ENCODE measurements at regions not wholly inside any gene's neighbourhood (a gene's known extent, or its start where the extent isn't known, plus 50 kb on each side); places are given as distances from the start of the nearest gene placed in this dataset.
"Not testable (repeated sequence)": the region's sequence is repeated elsewhere in the genome, so short reads cannot be mapped to it uniquely, and the experiment has no call there.

DNA sequence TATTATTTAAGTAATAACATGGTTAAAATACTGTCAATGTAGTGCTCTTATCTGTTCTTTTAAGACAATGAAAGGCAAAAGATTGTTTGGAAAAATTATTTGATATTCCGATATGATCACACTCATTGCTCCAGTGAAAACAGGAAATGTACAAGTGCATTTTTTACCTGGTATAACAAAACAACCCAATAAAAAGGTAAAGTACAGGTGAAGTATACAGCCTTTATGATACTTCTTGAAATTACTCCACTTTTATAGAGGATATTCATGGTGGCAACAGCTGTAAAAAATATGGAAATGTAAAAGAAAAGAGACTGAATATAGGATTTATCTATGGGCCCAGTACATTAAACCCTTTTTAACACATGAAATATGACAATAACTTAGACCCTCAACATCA lies 298.6 kb upstream of the HNRNPA3 start:
- Mint-ChIP-seq H3K27ac (no peak overlapping the region), H3K4me3 (no peak overlapping the region), H3K9me3 (no peaks in the 10 kb centered on the region), H3K36me3 (no peaks in the 10 kb centered on the region), H3K27me3 (peaks cover 0 to 24% (median 0%) of the 10 kb centered on the region in 3 donors), H3K4me1 (no peaks in the 10 kb centered on the region)
- DNase-seq (no peak), ATAC-seq (ENCODE audit: low read depth in 2 of 2) (no peak)

- Mint-ChIP-seq H3K27me3 (peaks cover 0 to 22% (median 0%) of the 10 kb centered on the region in 3 donors), H3K36me3 (no peaks in the 10 kb centered on the region), H3K27ac (no peak overlapping the region), H3K9me3 (no peaks in the 10 kb centered on the region), H3K4me3 (no peak overlapping the region), H3K4me1 (no peaks in the 10 kb centered on the region)
- DNase-seq: no peak
- no peak for ATAC-seq (ENCODE audit: low read depth in 2 of 2)
These were observed 298.2 kb upstream of the HNRNPA3 start for GRCh38 chr2:176914371-176914770.

- H3K27me3 Mint-ChIP-seq; H3K36me3 Mint-ChIP-seq; H3K4me3 Mint-ChIP-seq; H3K4me1 Mint-ChIP-seq; H3K9me3 Mint-ChIP-seq; ATAC-seq (ENCODE audit: low read depth in 2 of 2); DNase-seq; H3K27ac Mint-ChIP-seq: not testable (repeated sequence)
These were observed 290.0 kb upstream of the HNRNPA3 start for GRCh38 chr2:176922545-176922944.

- H3K9me3 Mint-ChIP-seq: peaks cover 0 to 6% (median 0%) of the 10 kb centered on the region in 7 donors
- H3K4me3 Mint-ChIP-seq: no peak overlapping the region
- H3K27me3 Mint-ChIP-seq: no peaks in the 10 kb centered on the region
- no peak for DNase-seq
- no peak overlapping the region for H3K27ac Mint-ChIP-seq
- no peaks in the 10 kb centered on the region for H3K4me1 Mint-ChIP-seq
- H3K36me3 Mint-ChIP-seq: no peaks in the 10 kb centered on the region
- ATAC-seq (ENCODE audit: low read depth in 2 of 2): no peak
These were observed 289.4 kb upstream of the HNRNPA3 start for GRCh38 chr2:176923205-176923604.

DNA sequence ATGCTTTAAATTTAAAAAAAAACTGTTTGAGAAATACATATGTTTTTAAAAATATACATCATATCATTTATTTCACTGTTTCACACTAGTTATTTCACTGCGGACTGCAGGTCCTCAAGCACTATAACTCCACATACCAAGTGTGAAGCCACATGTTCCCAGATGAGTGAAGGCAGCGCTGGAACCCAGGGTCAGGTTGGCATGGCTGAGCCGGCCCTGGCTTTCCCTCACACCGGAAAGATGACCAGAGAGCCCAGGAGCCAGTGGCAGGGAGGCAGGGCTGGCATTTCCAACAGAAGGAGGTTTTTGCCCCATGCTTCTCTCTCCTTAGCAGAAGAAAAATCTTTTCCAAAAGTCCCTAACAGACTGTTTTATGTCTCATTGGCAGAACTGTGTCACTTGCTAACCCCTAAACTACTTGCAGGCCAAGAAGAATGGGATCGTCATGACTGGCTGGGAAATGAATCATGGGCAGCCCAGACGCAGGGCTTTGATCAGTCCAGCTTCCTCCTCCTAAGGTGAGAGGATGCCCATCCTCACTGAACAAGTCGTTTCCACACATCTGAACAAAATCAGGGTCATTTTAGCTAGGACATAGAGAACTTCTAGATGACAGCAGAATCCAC lies 287.6 kb upstream of the HNRNPA3 start:
- Mint-ChIP-seq H3K9me3 (peaks cover 0 to 6% (median 2%) of the 10 kb centered on the region in 7 donors), H3K27ac (no peak overlapping the region), H3K4me1 (no peaks in the 10 kb centered on the region), H3K4me3 (no peak overlapping the region), H3K27me3 (no peaks in the 10 kb centered on the region), H3K36me3 (peaks cover 0 to 4% of the 10 kb centered on the region in 2 donors)
- ATAC-seq (ENCODE audit: low read depth in 2 of 2) (no peak), DNase-seq (no peak)

DNA sequence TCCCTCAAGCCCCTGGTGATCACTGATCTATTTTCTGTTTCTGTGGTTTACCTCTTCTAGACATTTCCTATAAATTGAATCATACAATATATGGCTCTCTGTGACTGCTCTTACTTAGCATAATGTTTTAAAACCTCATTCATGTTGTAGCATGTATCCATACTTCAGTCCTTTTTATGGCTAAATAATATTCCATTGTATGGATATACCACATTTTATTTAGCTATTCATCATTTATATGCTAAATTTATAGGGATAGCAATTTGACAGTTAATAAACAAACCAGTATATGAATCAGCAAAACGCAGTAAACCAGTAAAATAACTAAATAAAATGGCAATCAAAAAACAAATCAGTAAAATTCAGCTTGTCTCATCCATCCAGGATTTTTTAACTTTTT lies 286.1 kb upstream of the HNRNPA3 start:
- peaks cover 0 to 6% (median 2%) of the 10 kb centered on the region in 7 donors for H3K9me3 Mint-ChIP-seq
- H3K27ac Mint-ChIP-seq: no peak overlapping the region
- peaks cover 0 to 3% (median 0%) of the 10 kb centered on the region in 3 donors for H3K4me1 Mint-ChIP-seq
- H3K27me3 Mint-ChIP-seq: no peaks in the 10 kb centered on the region
- H3K36me3 Mint-ChIP-seq: peaks cover 0 to 4% of the 10 kb centered on the region in 2 donors
- no peak for DNase-seq
- no peak overlapping the region for H3K4me3 Mint-ChIP-seq
- no peak for ATAC-seq (ENCODE audit: low read depth in 2 of 2)

GRCh38 chr2:176929387-176929786 lies 283.2 kb upstream of the HNRNPA3 start:
- peaks cover 0 to 13% (median 0%) of the 10 kb centered on the region in 3 donors for H3K4me1 Mint-ChIP-seq
- not testable (repeated sequence) for H3K27me3 Mint-ChIP-seq; H3K4me3 Mint-ChIP-seq; DNase-seq; H3K36me3 Mint-ChIP-seq; ATAC-seq (ENCODE audit: low read depth in 2 of 2); H3K9me3 Mint-ChIP-seq; H3K27ac Mint-ChIP-seq

DNA sequence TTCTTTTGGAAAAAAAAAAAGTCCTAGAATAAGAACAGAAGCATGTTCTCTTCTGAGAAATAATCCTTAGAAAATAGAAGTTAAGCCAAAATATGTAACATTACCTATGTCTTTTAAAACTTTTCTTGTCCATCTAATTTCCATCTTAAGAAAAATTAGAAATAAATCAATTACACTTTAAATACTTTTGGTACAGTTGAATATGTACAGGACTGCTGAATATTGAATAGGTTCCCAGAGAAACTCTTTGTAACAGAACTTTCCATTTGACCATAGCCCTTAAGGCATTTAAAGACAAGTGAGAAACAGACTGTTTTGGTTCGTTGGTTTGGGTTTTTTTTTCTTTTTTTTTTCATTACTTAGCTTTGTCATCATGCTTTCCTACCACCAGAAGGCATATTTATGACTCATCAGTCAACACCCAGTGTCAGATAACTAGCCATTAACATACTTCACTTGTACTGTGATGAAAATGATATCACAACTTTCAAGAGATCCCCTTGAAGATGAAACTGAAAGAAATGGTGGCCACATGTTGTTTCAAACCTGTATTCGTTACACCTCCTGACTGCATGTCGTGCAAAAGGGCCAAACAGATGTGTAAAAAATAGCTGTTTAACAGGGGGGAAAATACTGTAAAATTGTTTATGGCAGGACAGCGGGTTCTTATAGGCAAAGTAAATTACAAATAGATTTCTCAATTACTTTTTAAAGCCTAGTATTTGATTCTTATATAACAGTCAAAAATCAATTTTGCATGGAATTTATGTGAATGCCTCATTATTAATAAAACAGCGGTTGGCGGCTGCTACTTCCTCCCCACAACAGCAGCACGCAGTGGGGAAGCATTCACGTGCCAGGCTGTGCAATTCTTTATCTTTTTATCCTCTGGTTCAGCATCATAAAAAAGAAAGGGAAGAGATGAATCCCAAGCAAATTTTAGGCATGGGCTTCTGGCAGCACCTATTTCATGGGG lies 280.7 kb upstream of the HNRNPA3 start:
- Mint-ChIP-seq H3K9me3 (peaks cover 0 to 5% (median 0%) of the 10 kb centered on the region in 7 donors), H3K27me3 (no peaks in the 10 kb centered on the region), H3K36me3 (peaks cover 0 to 4% of the 10 kb centered on the region in 2 donors), H3K4me1 (peaks cover 4 to 22% (median 7%) of the 10 kb centered on the region in 3 donors), H3K27ac (peak overlapping the region in 3 of 6 donors; percentile 24 to 94 (median 37)), H3K4me3 (no peak overlapping the region)
- ATAC-seq (ENCODE audit: low read depth in 2 of 2): peak; percentile 69 to 77
- peak; percentile 6 for DNase-seq

GRCh38 chr2:176934131-176934530 lies 278.5 kb upstream of the HNRNPA3 start:
- no peak for ATAC-seq (ENCODE audit: low read depth in 2 of 2)
- peaks cover 0 to 4% (median 0%) of the 10 kb centered on the region in 7 donors for H3K9me3 Mint-ChIP-seq
- H3K4me1 Mint-ChIP-seq: peaks cover 4 to 22% (median 7%) of the 10 kb centered on the region in 3 donors
- H3K27me3 Mint-ChIP-seq: no peaks in the 10 kb centered on the region
- H3K27ac Mint-ChIP-seq: no peak overlapping the region
- no peak for DNase-seq
- H3K4me3 Mint-ChIP-seq: no peak overlapping the region
- H3K36me3 Mint-ChIP-seq: peaks cover 0 to 4% of the 10 kb centered on the region in 2 donors

- peaks cover 4 to 22% (median 7%) of the 10 kb centered on the region in 3 donors for H3K4me1 Mint-ChIP-seq
- no peaks in the 10 kb centered on the region for H3K9me3 Mint-ChIP-seq
- no peaks in the 10 kb centered on the region for H3K36me3 Mint-ChIP-seq
- no peak overlapping the region for H3K4me3 Mint-ChIP-seq
- ATAC-seq (ENCODE audit: low read depth in 2 of 2) (no peak), DNase-seq (no peak)
- H3K27me3 Mint-ChIP-seq: no peaks in the 10 kb centered on the region
- no peak overlapping the region for H3K27ac Mint-ChIP-seq
These were observed 277.7 kb upstream of the HNRNPA3 start for GRCh38 chr2:176934869-176935415.

- Mint-ChIP-seq H3K36me3 (no peaks in the 10 kb centered on the region), H3K9me3 (no peaks in the 10 kb centered on the region), H3K27ac (peak overlapping the region in 1 of 6 donors; percentile 79), H3K4me1 (peaks cover 4 to 22% (median 7%) of the 10 kb centered on the region in 3 donors), H3K4me3 (no peak overlapping the region), H3K27me3 (no peaks in the 10 kb centered on the region)
- ATAC-seq (ENCODE audit: low read depth in 2 of 2) (no peak), DNase-seq (no peak)
These were observed 277.0 kb upstream of the HNRNPA3 start for GRCh38 chr2:176935543-176936102.

DNA sequence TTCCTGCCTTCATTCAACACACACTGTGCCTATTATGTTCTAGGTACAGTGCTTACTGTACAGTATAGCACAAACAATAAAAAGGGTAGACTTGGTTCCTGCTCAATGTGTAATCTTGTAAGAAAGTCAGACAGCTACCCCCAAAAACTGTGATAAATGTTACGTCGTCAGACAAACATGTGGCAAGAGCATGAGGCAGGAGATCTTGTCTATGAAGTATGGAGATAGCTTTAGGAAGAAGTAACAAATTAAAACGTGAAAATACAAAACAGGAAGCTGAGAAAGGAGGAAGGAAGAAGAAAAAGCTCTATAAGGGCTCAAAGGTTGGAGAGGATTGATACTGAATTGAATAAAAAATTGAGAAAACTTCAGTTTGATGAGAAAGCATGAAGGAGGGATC lies 276.2 kb upstream of the HNRNPA3 start:
- no peak overlapping the region for H3K4me3 Mint-ChIP-seq

DNA sequence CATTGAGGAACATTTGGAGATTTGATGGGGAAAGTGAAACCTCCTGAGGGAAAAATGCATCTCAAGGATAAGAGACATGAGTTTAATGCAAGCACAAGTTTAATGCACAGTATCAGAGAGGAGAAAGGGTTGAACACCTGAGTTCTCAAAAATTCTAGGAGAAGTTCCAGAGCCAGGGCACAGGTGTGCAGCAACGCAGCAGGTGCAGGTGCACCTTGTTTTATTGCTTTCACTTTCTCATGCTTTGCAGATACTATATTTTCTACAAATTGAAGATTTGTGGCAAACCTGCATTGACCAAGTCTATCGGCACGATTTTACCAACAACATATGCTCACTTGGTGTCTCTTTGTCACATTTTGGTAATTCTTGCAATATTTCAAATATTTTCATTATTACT lies 267.6 kb upstream of the HNRNPA3 start:
- Mint-ChIP-seq H3K9me3 (peaks cover 0 to 9% (median 2%) of the 10 kb centered on the region in 7 donors), H3K36me3 (peaks cover 0 to 2% of the 10 kb centered on the region in 2 donors), H3K27ac (no peak overlapping the region), H3K4me3 (no peak overlapping the region), H3K4me1 (no peaks in the 10 kb centered on the region), H3K27me3 (peaks cover 5 to 11% (median 11%) of the 10 kb centered on the region in 3 donors)
- ATAC-seq (ENCODE audit: low read depth in 2 of 2) (no peak), DNase-seq (no peak)

More for the DNA sequence above, 276.2 kb upstream of the HNRNPA3 start:
- Mint-ChIP-seq H3K9me3 (no peaks in the 10 kb centered on the region), H3K27me3 (peaks cover 0 to 6% (median 0%) of the 10 kb centered on the region in 3 donors), H3K4me1 (peaks cover 4 to 19% (median 7%) of the 10 kb centered on the region in 3 donors), H3K36me3 (no peaks in the 10 kb centered on the region), H3K27ac (peak overlapping the region in 1 of 6 donors; percentile 9)
- ATAC-seq (ENCODE audit: low read depth in 2 of 2): no peak
- DNase-seq: no peak
